Fibroblast of villous mesenchyme (primary cell): ENCODE measurements at regions not wholly inside any gene's neighbourhood (a gene's known extent, or its start where the extent isn't known, plus 50 kb on each side); places are given as distances from the start of the nearest gene placed in this dataset.

ENCODE experiments used
- DNase-seq: peaks from one replicate; pipeline ENCODE4 v3.0.0-alpha.2; 2010; ENCODE audit warnings: low read depth
- H3K4me3 ChIP-seq: 2 replicates; pipeline ENCODE4 v1.5.1; 2011; ENCODE audit warnings: low read depth, mild to moderate bottlenecking, low read length
- TF ChIP-seq, protein P1 (sequence below): IDR thresholded peaks from 2 replicates; pipeline ENCODE4 v1.5.1; 2012; ENCODE audit warnings: low read depth, mild to moderate bottlenecking, low read length; ENCODE audit not compliant: insufficient read depth

DNA sequence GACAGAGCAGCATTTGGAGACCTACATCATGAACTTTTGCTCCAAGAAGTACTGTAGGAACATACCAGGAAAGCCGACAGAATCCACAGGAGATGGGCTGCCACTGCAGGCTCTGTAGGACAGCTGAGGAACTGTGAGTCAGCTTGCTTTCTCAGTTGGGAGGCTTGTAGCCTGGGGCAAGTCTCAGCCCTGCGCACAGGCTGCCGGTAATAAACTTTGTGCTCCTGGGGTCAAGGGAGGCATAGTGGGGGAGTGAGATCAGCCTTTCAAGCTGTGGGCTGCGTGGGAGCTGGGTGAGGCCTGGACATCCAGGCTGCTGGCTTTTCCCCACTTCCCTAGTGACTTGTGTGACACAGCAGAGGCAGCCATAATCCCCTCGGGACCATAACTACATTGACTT, 718.0 kb upstream of the CDH10 start:
- H3K4me3 ChIP-seq: no peak overlapping the region
- no peak for DNase-seq
- TF ChIP-seq, protein P1, sequence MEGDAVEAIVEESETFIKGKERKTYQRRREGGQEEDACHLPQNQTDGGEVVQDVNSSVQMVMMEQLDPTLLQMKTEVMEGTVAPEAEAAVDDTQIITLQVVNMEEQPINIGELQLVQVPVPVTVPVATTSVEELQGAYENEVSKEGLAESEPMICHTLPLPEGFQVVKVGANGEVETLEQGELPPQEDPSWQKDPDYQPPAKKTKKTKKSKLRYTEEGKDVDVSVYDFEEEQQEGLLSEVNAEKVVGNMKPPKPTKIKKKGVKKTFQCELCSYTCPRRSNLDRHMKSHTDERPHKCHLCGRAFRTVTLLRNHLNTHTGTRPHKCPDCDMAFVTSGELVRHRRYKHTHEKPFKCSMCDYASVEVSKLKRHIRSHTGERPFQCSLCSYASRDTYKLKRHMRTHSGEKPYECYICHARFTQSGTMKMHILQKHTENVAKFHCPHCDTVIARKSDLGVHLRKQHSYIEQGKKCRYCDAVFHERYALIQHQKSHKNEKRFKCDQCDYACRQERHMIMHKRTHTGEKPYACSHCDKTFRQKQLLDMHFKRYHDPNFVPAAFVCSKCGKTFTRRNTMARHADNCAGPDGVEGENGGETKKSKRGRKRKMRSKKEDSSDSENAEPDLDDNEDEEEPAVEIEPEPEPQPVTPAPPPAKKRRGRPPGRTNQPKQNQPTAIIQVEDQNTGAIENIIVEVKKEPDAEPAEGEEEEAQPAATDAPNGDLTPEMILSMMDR: no peak

DNA sequence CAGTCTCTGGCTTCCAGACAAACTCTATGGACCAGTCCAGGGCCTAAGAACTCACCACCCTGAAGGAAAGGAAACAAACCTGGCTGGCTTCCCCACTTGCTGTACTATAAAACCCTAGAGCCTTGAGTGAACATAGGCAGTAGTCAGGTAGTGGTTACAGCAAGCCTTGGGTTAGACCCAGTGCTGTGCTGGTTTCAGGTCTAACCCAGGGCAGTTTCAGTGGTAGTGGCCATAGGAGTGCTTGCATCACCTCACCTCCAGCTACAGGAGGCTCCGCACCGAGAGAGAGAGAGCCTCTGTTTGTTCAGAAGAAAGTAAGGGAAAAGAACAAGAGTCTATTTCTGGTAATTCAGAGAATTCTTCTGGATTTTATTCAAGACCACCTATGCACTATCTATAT, 714.1 kb upstream of the CDH10 start:
- DNase-seq: no peak
- TF ChIP-seq, protein P1: no peak
- no peak overlapping the region for H3K4me3 ChIP-seq

DNA sequence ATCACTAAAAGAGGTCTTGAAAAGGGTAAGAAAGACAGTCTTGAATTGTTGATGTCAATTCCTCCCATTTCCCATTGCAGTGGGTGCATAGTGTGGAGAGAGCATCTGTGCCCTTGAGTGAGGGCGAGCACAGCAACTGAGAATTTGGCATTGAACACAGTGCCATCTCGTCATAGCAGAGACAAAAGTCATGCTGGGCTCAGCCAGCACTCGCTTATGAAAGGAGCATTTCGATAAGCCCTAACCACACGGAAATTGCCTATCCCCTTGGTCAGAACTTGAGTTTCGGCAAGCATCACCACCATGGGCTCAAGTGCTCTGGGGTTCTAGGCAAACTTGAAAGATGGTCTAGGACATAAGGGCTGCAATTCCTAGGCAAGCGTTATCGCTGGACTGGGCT, 712.8 kb upstream of the CDH10 start:
- no peak for DNase-seq
- no peak overlapping the region for H3K4me3 ChIP-seq
- TF ChIP-seq, protein P1: no peak

DNA sequence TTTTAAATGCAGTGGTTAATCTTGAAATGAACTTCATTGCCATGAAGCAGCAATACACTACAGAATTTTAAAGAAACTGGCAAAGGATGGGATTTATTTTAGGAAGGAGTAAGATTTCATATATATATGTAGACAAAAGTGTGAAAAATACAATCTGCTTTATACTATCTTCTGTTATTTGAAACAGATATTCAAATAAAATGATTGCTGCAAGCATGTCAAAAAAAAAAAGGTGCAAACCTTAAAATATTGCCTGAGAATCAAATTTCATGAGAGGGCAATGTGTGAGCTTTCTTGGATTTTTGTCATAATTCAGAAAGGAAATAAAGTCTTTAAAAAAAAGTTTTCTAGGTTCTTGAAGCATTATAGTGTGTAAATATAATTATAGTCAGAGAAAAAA, 705.0 kb upstream of the CDH10 start:
- no peak overlapping the region for H3K4me3 ChIP-seq
- no peak for DNase-seq
- TF ChIP-seq, protein P1: no peak

- no peak for DNase-seq
- H3K4me3 ChIP-seq: no peak overlapping the region
- TF ChIP-seq, protein P1: no peak
Observed at GRCh38 chr5:25345240-25345771, 700.5 kb upstream of the CDH10 start.

DNA sequence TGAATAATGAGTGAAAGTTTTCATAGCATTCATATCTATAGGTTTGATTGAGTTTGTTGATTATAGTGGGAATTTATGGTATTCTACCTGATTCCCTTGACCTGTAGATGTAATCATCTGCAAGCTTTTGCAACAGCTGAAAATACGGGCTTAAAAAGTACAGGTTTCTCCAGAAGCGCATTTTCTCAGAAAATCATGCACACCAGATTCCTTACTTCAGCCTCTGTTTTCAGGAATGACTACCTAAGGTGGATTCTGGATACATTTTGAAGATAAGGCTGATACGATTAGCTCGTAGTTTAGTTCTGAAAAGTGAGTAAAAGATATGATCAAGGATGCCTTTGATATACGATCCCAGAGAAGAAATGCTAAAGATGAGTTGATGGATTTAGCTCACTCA, 694.8 kb upstream of the CDH10 start:
- H3K4me3 ChIP-seq: no peak overlapping the region
- TF ChIP-seq, protein P1: no peak
- DNase-seq: no peak

DNA sequence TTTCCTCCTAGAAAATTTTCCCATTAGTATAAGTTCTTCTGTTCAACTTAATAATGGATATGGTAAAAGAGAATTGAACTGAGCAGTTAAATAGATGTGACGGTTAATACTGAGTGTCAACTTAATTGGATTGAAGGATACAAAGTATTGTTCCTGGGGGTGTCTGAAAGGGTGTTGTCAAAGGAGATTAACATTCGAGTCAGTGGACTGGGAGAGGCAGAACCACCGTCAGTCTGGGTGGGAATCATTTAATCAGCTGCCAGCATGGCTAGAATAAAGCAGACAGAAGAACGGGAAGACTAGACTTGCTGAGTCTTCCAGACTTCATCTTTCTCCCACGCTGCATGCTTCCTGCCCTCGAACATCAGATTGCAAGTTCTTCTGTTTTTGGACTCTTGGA, 689.6 kb upstream of the CDH10 start:
- no peak overlapping the region for H3K4me3 ChIP-seq
- DNase-seq: no peak
- TF ChIP-seq, protein P1: no peak
